GM19324 (cell line): ENCODE measurements at regions not wholly inside any gene's neighbourhood (a gene's known extent, or its start where the extent isn't known, plus 50 kb on each side); places are given as distances from the start of the nearest gene placed in this dataset.

Experiments used
- ATAC-seq: cut with Tn5 transposase; IDR thresholded peaks from one replicate; pipeline ENCODE4 v1.9.1; 2021; ENCODE audit warnings: mild to moderate bottlenecking, moderate library complexity; ENCODE audit not compliant: unreplicated experiment, low FRiP score

GRCh38 chr2:163373496-163373895 is 362.3 kb downstream of the FIGN start:
- ATAC-seq, result no peak

GRCh38 chr2:163370169-163370886 is 365.5 kb downstream of the FIGN start:
- no peak for ATAC-seq

- ATAC-seq, result no peak
These were observed 366.7 kb downstream of the FIGN start for GRCh38 chr2:163369111-163369510.

- ATAC-seq, result no peak
These were observed 367.2 kb downstream of the FIGN start for GRCh38 chr2:163368655-163369054.

- ATAC-seq, result no peak
These were observed 367.8 kb downstream of the FIGN start for GRCh38 chr2:163367825-163368582.

GRCh38 chr2:163364736-163365135 is 371.1 kb downstream of the FIGN start:
- ATAC-seq, result no peak

GRCh38 chr2:163353551-163353950 is 382.3 kb downstream of the FIGN start:
- no peak for ATAC-seq

GRCh38 chr2:163351966-163352365 is 383.8 kb downstream of the FIGN start:
- no peak for ATAC-seq

- no peak for ATAC-seq
These were observed 384.7 kb downstream of the FIGN start for GRCh38 chr2:163351143-163351542.

- no peak for ATAC-seq
These were observed 386.9 kb downstream of the FIGN start for GRCh38 chr2:163348857-163349380.

GRCh38 chr2:163347982-163348856 is 387.6 kb downstream of the FIGN start:
- ATAC-seq, result no peak

- ATAC-seq, result peak; percentile 47
These were observed 389.8 kb downstream of the FIGN start for GRCh38 chr2:163345795-163346573.

GRCh38 chr2:163343316-163343715 is 392.5 kb downstream of the FIGN start:
- no peak for ATAC-seq

GRCh38 chr2:163341426-163341825 is 394.4 kb downstream of the FIGN start:
- ATAC-seq, result no peak

GRCh38 chr2:163338270-163338669 is 397.5 kb downstream of the FIGN start:
- ATAC-seq, result no peak

- ATAC-seq, result no peak
These were observed 411.1 kb downstream of the FIGN start for GRCh38 chr2:163324677-163325076.

- ATAC-seq, result no peak
These were observed 416.8 kb downstream of the FIGN start for GRCh38 chr2:163319006-163319405.

- ATAC-seq, result no peak
These were observed 421.1 kb downstream of the FIGN start for GRCh38 chr2:163314712-163315111.

GRCh38 chr2:163312713-163313112 is 423.1 kb downstream of the FIGN start:
- ATAC-seq, result no peak

GRCh38 chr2:163306647-163307046 is 429.2 kb downstream of the FIGN start:
- no peak for ATAC-seq
